GM19324 (cell line): ENCODE measurements at regions not wholly inside any gene's neighbourhood (a gene's known extent, or its start where the extent isn't known, plus 50 kb on each side); places are given as distances from the start of the nearest gene placed in this dataset.

Source experiments
- ATAC-seq: cut with Tn5 transposase; IDR thresholded peaks from one replicate; pipeline ENCODE4 v1.9.1; 2021; ENCODE audit warnings: mild to moderate bottlenecking, moderate library complexity; ENCODE audit not compliant: unreplicated experiment, low FRiP score

DNA sequence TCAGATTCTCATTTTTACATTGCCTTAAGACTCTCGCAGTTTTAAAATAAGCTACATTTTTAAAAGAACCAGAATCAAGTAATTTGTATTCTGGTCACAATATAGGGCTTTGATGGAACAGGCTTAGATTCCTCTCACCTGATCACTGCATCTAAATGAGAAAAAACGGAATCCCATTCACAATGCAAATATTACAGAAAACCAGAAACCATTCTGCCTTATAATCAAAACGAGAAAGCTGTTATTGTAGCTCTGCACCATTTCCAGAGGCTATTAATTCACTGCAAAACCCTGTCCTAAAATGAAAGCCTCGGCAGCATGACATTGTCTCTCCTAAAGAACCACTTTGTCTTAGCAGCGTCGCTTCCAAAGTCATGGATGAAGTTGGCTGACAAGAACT is 116.1 kb upstream of the ZNF366 start:
- no peak for ATAC-seq

- ATAC-seq = no peak
Measured at GRCh38 chr5:72622170-72622760, 115.1 kb upstream of the ZNF366 start.

- no peak for ATAC-seq
Measured at GRCh38 chr5:72621576-72621975, 114.4 kb upstream of the ZNF366 start.

- ATAC-seq = no peak
Measured at GRCh38 chr5:72619677-72620076, 112.5 kb upstream of the ZNF366 start.

- ATAC-seq = no peak
Measured at GRCh38 chr5:72619251-72619650, 112.0 kb upstream of the ZNF366 start.

GRCh38 chr5:72618708-72619107 is 111.5 kb upstream of the ZNF366 start:
- no peak for ATAC-seq

DNA sequence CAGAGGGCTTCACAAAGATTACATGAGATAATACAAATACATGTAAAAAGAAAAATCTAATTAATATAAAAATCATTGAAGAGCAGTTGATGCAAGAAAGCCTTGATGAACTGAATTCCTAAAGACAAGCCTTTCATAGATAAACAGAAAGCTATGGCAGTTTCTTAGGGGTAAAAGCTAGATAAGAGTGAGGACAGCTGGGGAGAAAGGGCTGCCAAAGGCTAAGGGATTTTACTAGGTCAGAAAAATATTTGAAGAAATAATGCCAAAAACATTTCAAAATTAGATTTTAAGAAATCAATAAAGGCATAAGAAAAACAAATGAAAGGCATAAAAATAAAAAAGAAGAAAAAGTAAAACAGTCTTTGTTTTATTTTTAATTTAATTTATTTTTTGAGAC is 107.9 kb upstream of the ZNF366 start:
- ATAC-seq = no peak

GRCh38 chr5:72613515-72613914 is 106.3 kb upstream of the ZNF366 start:
- no peak for ATAC-seq

GRCh38 chr5:72612810-72613209 is 105.6 kb upstream of the ZNF366 start:
- ATAC-seq = no peak

DNA sequence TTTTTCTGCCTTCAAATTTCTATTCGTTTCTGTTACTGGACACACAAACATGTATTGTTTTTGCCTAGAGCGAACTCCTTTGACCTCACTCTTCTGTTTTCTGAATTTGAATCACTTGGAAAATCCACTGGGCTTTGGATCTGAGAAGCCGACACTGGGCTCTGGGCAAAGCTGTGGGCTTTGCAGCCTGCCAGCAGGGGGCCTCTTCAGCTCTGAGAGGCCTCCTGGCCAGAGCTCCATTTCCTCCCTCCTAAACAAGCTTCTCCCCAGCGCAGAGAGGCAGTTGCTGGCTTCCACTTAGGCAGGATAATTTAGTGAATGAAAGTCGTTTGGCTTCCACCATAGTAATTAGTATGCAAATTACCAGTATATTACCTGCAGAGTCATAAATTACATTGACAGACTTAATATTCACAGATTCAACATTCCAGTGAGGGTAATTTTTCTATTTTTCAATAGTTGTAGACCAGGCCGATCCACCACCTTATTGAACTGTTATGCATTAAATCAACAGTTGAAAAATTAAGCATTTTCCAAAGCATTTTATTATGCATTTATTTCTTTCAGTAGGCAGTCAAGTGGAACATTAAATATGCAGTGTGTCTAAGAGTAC is 104.0 kb upstream of the ZNF366 start:
- peak; percentile 44 for ATAC-seq

- no peak for ATAC-seq
Measured at GRCh38 chr5:72608926-72609325, 101.7 kb upstream of the ZNF366 start.

GRCh38 chr5:72608297-72608696 is 101.1 kb upstream of the ZNF366 start:
- no peak for ATAC-seq

GRCh38 chr5:72607381-72607780 is 100.2 kb upstream of the ZNF366 start:
- ATAC-seq = no peak

DNA sequence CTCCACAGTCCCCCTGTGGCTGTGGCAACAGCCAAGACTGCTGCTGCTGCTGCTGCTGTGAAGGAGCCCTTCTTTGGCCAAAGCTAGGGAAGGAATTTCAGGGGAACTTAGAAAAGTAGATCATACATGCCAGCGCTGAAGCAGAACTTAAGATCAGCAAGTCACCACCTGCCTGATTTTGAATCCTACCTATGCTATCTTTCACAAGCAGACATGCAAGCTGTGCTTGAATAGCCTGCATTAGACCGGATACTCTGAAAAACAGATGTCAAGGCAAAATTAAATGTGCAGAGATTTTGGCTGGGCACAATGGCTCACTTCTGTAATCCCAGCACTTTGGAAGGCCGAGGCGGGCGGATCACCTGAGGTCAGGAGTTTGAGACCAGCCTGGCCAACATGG is 99.3 kb upstream of the ZNF366 start:
- no peak for ATAC-seq

DNA sequence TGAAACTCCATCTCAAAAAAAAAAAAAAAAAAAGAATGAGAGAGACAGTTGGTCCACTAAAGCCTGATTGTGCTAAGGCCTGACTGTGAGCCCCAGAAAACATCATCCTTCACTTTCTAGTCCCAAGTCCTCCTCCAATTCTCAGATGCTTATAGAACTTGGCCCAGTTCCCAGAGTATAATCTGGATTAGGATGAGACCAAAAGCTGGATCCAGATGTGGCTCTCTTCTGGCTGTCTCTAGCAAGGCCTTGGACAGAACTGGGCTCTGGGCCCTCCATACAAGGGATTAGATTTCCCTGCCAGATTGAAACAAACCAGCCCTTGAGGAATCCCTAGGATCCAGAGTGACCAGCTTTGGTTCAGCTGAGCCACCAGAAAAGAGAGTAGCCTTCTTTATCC is 98.4 kb upstream of the ZNF366 start:
- no peak for ATAC-seq

DNA sequence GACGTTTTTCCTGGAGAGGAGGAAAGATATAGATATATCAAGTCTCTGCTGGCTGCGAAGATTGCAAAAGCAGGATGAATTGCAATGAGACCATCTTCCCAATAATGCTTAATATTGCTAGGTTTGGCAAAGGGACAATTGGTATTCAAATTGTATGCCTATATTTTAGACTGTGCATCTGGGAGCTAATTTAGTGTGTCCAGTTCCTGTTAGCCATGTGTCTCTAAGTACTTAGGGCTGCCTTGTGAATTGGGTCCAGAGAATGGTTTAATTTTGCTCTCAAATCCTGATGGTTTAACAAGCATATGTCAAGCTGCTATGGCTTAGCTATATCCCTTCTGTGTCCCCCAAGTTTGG is 97.6 kb upstream of the ZNF366 start:
- ATAC-seq = no peak

- no peak for ATAC-seq
Measured at GRCh38 chr5:72604111-72604797, 97.0 kb upstream of the ZNF366 start.

- no peak for ATAC-seq
Measured at GRCh38 chr5:72602696-72603685, 95.8 kb upstream of the ZNF366 start.

GRCh38 chr5:72601861-72602260 is 94.7 kb upstream of the ZNF366 start:
- ATAC-seq = no peak

DNA sequence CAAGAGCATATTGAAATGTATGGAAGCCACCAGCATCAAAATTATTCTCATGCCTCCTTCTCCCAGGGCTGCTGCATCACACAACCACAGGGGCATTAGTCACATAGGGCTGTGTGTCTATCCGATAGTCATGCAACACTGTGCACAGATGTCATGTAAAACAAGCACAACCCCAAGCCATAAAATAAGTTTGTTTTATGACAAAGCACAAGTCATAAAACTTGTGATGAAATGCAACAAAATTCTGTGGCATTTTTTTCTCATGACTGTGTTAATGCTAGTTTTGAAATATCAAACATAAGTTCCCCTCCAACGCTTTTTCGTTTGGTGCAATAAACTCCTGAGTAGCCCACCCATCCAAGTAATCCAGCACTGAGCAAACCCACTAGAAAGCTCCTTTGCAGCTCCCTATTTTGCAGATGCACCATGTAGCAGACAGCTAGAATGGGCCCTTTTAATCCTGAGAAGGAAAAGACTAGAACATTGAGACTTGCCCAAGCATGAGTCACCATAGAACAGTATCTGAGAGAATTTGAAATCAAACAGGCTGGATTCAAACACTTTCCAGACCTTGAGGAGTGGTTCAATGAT is 93.3 kb upstream of the ZNF366 start:
- no peak for ATAC-seq
